Body of pancreas (tissue), 4 donors: ENCODE measurements at regions not wholly inside any gene's neighbourhood (a gene's known extent, or its start where the extent isn't known, plus 50 kb on each side); places are given as distances from the start of the nearest gene placed in this dataset.

ENCODE experiments used
- CTCF ChIP-seq, 7 experiments: fragments of 450-650 bp in 4 of 7; fragments of 200-600 bp in 3 of 7; sonication (generic) in 3 of 7; IDR thresholded peaks; one replicate each; pipeline ENCODE4 v1.5.1; 2016 to 2019; ENCODE audit warnings: antibody characterized with exemption in 7 of 7
- POLR2A ChIP-seq, 3 donors: fragments of 450-650 bp; IDR thresholded peaks; one replicate each; pipeline ENCODE4 v1.6.1; 2016; ENCODE audit warnings: antibody characterized with exemption in 3 of 3, mild to moderate bottlenecking in 2 of 3

DNA sequence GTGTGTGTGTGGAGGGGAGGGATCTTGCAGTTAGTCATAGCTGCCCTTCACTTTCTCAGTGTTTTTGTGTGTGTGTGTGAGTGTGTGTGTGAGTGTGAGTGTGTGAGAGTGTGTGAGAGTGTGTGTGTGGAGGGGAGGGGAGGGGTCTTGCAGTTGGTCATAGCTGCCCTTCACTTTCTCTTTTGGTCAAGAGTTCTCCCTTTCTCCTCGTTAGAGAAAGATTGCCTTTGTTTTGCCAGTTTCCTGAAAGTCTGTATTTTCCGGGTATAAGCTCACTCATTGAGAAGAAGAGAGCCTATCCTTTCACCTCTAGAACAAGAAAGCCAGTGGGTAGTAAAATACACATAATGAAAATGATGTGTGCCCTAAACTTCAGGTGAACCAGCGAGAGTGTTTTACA, 75.2 kb upstream of the ENPP6 start:
- TF ChIP-seq CTCF (IDR thresholded peaks at IDR 0.05) (no peak), POLR2A (IDR thresholded peaks at IDR 0.05) (no peak)
